ENCODE measurements at regions not wholly inside any gene's neighbourhood (a gene's known extent, or its start where the extent isn't known, plus 50 kb on each side); places are given as distances from the start of the nearest gene placed in this dataset.

DNA sequence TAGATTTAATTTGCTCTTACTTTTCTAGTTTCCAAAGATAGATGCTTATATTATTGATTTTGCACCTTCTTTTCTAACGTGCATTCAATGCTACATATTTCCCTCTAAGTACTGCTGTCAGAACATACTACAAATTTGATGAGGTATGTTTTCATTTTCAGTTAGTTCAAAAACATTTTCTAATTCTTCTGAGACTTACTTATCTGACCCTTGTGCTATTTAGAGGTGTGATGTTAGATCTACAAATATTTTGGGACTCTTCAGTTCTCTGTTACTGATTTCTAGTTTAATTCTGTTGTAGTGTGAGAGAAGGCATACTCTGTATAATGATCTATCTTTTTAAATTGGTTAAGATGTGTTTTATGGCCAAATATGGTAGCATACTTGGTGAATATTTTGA is 97.8 kb upstream of the TMEM168 start:
- peaks cover 2% of the 10 kb centered on the region for H3K27me3 Mint-ChIP-seq (ENCODE audit: insufficient read depth, low read depth, poor library complexity)
- H3K27ac ChIP-seq (ENCODE audit: low read depth) = no peak overlapping the region
- H3K9me3 Mint-ChIP-seq = peaks cover 4% of the 10 kb centered on the region; the same call in 1 of the 3 replicates
- H3K27ac Mint-ChIP-seq = no peak overlapping the region
- no peak for ATAC-seq
- H3K9me2 ChIP-seq (ENCODE audit: insufficient read depth) = peaks cover 15% of the 10 kb centered on the region; the same call in 1 of the 2 replicates
- no peaks in the 10 kb centered on the region for H3K79me2 ChIP-seq (replicated peaks; ENCODE audit: insufficient read depth)
- H3K27me3 ChIP-seq (ENCODE audit: insufficient read depth) = no peaks in the 10 kb centered on the region
- DNase-seq (ENCODE audit: low spot score) = no peak
- peaks cover 17% of the 10 kb centered on the region for H3K4me1 Mint-ChIP-seq
- H3F3A ChIP-seq (replicated peaks; ENCODE audit: low read depth) = no peaks in the 10 kb centered on the region
- no peak overlapping the region for H2AFZ ChIP-seq
- H3K4me3 Mint-ChIP-seq = no peak overlapping the region
- TF ChIP-seq EZH2 (IDR thresholded peaks at IDR 0.05; ENCODE audit: low read depth, unreplicated experiment) = no peak
- TF ChIP-seq EZH2phosphoT487 (IDR thresholded peaks at IDR 0.05; ENCODE audit: unreplicated experiment) = no peak
- no peak for TF ChIP-seq POLR2AphosphoS5 (IDR thresholded peaks at IDR 0.05; ENCODE audit: low read depth)
- TF ChIP-seq CREB1 (CRISPR knock-in tag; IDR thresholded peaks at IDR 0.05; ENCODE audit: low read depth) = no peak
- TF ChIP-seq ZNF331 (CRISPR knock-in tag; IDR thresholded peaks at IDR 0.05; ENCODE audit: low read depth) = no peak
- TF ChIP-seq NANOG (IDR thresholded peaks at IDR 0.05; ENCODE audit: borderline replicate concordance) = no peak
- TF ChIP-seq, protein P1, sequence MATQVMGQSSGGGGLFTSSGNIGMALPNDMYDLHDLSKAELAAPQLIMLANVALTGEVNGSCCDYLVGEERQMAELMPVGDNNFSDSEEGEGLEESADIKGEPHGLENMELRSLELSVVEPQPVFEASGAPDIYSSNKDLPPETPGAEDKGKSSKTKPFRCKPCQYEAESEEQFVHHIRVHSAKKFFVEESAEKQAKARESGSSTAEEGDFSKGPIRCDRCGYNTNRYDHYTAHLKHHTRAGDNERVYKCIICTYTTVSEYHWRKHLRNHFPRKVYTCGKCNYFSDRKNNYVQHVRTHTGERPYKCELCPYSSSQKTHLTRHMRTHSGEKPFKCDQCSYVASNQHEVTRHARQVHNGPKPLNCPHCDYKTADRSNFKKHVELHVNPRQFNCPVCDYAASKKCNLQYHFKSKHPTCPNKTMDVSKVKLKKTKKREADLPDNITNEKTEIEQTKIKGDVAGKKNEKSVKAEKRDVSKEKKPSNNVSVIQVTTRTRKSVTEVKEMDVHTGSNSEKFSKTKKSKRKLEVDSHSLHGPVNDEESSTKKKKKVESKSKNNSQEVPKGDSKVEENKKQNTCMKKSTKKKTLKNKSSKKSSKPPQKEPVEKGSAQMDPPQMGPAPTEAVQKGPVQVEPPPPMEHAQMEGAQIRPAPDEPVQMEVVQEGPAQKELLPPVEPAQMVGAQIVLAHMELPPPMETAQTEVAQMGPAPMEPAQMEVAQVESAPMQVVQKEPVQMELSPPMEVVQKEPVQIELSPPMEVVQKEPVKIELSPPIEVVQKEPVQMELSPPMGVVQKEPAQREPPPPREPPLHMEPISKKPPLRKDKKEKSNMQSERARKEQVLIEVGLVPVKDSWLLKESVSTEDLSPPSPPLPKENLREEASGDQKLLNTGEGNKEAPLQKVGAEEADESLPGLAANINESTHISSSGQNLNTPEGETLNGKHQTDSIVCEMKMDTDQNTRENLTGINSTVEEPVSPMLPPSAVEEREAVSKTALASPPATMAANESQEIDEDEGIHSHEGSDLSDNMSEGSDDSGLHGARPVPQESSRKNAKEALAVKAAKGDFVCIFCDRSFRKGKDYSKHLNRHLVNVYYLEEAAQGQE (IDR thresholded peaks at IDR 0.05; ENCODE audit: unreplicated experiment) = no peak
- no peak for TF ChIP-seq CTCF (conservative IDR thresholded peaks at IDR 0.05; ENCODE audit: low read depth in 2 of 2)
- no peak for TF ChIP-seq ZNF462 (CRISPR knock-in tag; IDR thresholded peaks at IDR 0.05)
- no peak for TF ChIP-seq JUNB (IDR thresholded peaks at IDR 0.05; ENCODE audit: unreplicated experiment)
- TF ChIP-seq ZNF114 (CRISPR knock-in tag; IDR thresholded peaks at IDR 0.05) = no peak
- TF ChIP-seq, protein P2, sequence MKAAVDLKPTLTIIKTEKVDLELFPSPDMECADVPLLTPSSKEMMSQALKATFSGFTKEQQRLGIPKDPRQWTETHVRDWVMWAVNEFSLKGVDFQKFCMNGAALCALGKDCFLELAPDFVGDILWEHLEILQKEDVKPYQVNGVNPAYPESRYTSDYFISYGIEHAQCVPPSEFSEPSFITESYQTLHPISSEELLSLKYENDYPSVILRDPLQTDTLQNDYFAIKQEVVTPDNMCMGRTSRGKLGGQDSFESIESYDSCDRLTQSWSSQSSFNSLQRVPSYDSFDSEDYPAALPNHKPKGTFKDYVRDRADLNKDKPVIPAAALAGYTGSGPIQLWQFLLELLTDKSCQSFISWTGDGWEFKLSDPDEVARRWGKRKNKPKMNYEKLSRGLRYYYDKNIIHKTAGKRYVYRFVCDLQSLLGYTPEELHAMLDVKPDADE (IDR thresholded peaks at IDR 0.05) = no peak
- no peak for TF ChIP-seq STAT1 (IDR thresholded peaks at IDR 0.05; ENCODE audit: unreplicated experiment)
- H3K4me3 ChIP-seq = no peak overlapping the region
- H3K36me3 ChIP-seq (ENCODE audit: insufficient read depth) = no peaks in the 10 kb centered on the region; the same call in 1 of the 2 replicates
- H4K20me1 ChIP-seq (replicated peaks; ENCODE audit: insufficient read depth) = no peaks in the 10 kb centered on the region
- H3K4me1 ChIP-seq (ENCODE audit: insufficient read depth) = peaks cover 9% of the 10 kb centered on the region; the same call in 1 of the 2 replicates
- no peak overlapping the region for H3K4me2 ChIP-seq
- H3K36me3 Mint-ChIP-seq (ENCODE audit: low read depth) = peaks cover 18% of the 10 kb centered on the region

Measured in GM23338 (cell line).